Neural cell (in vitro differentiated cells): ENCODE measurements at regions not wholly inside any gene's neighbourhood (a gene's known extent, or its start where the extent isn't known, plus 50 kb on each side); places are given as distances from the start of the nearest gene placed in this dataset.

Experiments used
- H2AFZ ChIP-seq: fragments of 200-600, 300-800 bp; sonication (generic), shearing (Covaris generic); 2 replicates; pipeline ENCODE4 v1.6.0; 2014; ENCODE audit warnings: low read depth, mild to moderate bottlenecking, antibody characterized with exemption, low read length, moderate library complexity
- H3F3A ChIP-seq: fragments of 200-600 bp; shearing (Covaris generic); 2 replicates; pipeline ENCODE4 v1.6.1; 2016; ENCODE audit warnings: mild to moderate bottlenecking, moderate library complexity, mixed read lengths, antibody characterized with exemption, low read length; ENCODE audit not compliant: insufficient read depth, poor library complexity, severe bottlenecking
- H3K27ac ChIP-seq: fragments of 200-600, 300-800 bp; sonication (generic), shearing (Covaris generic); 2 replicates; pipeline ENCODE4 v1.5.1; 2014; ENCODE audit warnings: mild to moderate bottlenecking, low read length, moderate library complexity
- H3K27me3 ChIP-seq: fragments of 300-800, 200-600 bp; sonication (generic), shearing (Covaris generic); 2 replicates; pipeline ENCODE4 v1.6.0; 2014; ENCODE audit warnings: mild to moderate bottlenecking, low read depth, low read length, moderate library complexity; ENCODE audit not compliant: insufficient read depth
- H3K36me3 ChIP-seq: fragments of 300-800, 200-600 bp; sonication (generic), shearing (Covaris generic); 2 replicates; pipeline ENCODE4 v1.5.1; 2014; ENCODE audit warnings: mild to moderate bottlenecking, antibody characterized with exemption, low read length, moderate library complexity; ENCODE audit not compliant: insufficient read depth
- H3K4me2 ChIP-seq: fragments of 300-800, 200-600 bp; sonication (generic), shearing (Covaris generic); 2 replicates; pipeline ENCODE4 v1.6.0; 2014; ENCODE audit warnings: mild to moderate bottlenecking, low read length
- H3K4me3 ChIP-seq: fragments of 300-800, 200-600 bp; sonication (generic), shearing (Covaris generic); 2 replicates; pipeline ENCODE4 v1.5.1; 2014; ENCODE audit warnings: mild to moderate bottlenecking, low read length, moderate library complexity
- H3K79me2 ChIP-seq: fragments of 200-600 bp; shearing (Covaris generic); replicated peaks from 2 replicates; pipeline ENCODE4 v1.6.0; 2014; ENCODE audit warnings: mild to moderate bottlenecking, low read length, moderate library complexity; ENCODE audit not compliant: insufficient read depth
- H3K9ac ChIP-seq: fragments of 300-800, 200-600 bp; sonication (generic), shearing (Covaris generic); 2 replicates; pipeline ENCODE4 v1.6.1; 2016; ENCODE audit warnings: mild to moderate bottlenecking, low read length, mixed read lengths
- H3K9me2 ChIP-seq: fragments of 200-600 bp; shearing (Covaris generic); 2 replicates; pipeline ENCODE4 v1.6.1; 2016; ENCODE audit warnings: mild to moderate bottlenecking, low read length, mixed read lengths; ENCODE audit not compliant: insufficient read depth
- H3K9me3 ChIP-seq: fragments of 200-600, 300-800 bp; sonication (generic), shearing (Covaris generic); 2 replicates; pipeline ENCODE4 v1.6.1; 2016; ENCODE audit warnings: mild to moderate bottlenecking, mixed run types, low read length, moderate library complexity, mixed read lengths
- H4K20me1 ChIP-seq: fragments of 200-600 bp; shearing (Covaris generic); 2 replicates; pipeline ENCODE4 v1.6.1; 2016; ENCODE audit warnings: mild to moderate bottlenecking, mixed run types; ENCODE audit not compliant: insufficient read depth
- CTCF ChIP-seq: fragments of 450-650 bp; IDR thresholded peaks from 2 replicates; pipeline ENCODE4 v1.5.1; 2014; ENCODE audit warnings: antibody characterized with exemption, mild to moderate bottlenecking, moderate library complexity; ENCODE audit not compliant: poor library complexity, severe bottlenecking
- EP300 ChIP-seq: fragments of 450-650 bp; conservative IDR thresholded peaks from 2 replicates; pipeline ENCODE4 v1.6.1; 2014; ENCODE audit warnings: antibody characterized with exemption, mild to moderate bottlenecking, moderate library complexity; ENCODE audit not compliant: poor library complexity, severe bottlenecking
- EZH2 ChIP-seq: fragments of 200-600, 300-800 bp; shearing (Covaris generic), sonication (generic); IDR thresholded peaks from 2 replicates; pipeline ENCODE4 v1.6.1; 2014; ENCODE audit warnings: antibody characterized with exemption, low read length, borderline replicate concordance, mild to moderate bottlenecking; ENCODE audit not compliant: insufficient read depth, poor library complexity, severe bottlenecking
- MXI1 ChIP-seq: fragments of 450-650 bp; conservative IDR thresholded peaks from 2 replicates; pipeline ENCODE4 v1.6.1; 2014; ENCODE audit warnings: antibody characterized with exemption, mild to moderate bottlenecking; ENCODE audit not compliant: poor library complexity, severe bottlenecking
- POLR2AphosphoS5 ChIP-seq: IDR thresholded peaks from 2 replicates; pipeline ENCODE4 v1.6.1; 2012
- RAD21 ChIP-seq: fragments of 450-650 bp; conservative IDR thresholded peaks from 2 replicates; pipeline ENCODE4 v1.6.1; 2014; ENCODE audit warnings: antibody characterized with exemption, mild to moderate bottlenecking, moderate library complexity
- REST ChIP-seq: IDR thresholded peaks from 2 replicates; pipeline ENCODE4 v1.6.1; 2012; ENCODE audit warnings: borderline replicate concordance
- SMC3 ChIP-seq: fragments of 450-650 bp; conservative IDR thresholded peaks from 2 replicates; pipeline ENCODE4 v1.6.1; 2014; ENCODE audit warnings: antibody characterized with exemption, mild to moderate bottlenecking, moderate library complexity; ENCODE audit not compliant: poor library complexity
- TAF1 ChIP-seq: IDR thresholded peaks from 2 replicates; pipeline ENCODE4 v1.6.1; 2012; ENCODE audit warnings: low read depth

- H3K9me2 ChIP-seq: no peaks in the 10 kb centered on the region
- H3K9me3 ChIP-seq: no peaks in the 10 kb centered on the region
- H3K79me2 ChIP-seq: no peaks in the 10 kb centered on the region
Observed at GRCh38 chr6:50116797-50117542, 67.2 kb upstream of the DEFB112 start.

GRCh38 chr6:50120300-50120699 lies 70.6 kb upstream of the DEFB112 start:
- Histone ChIP-seq H3K27me3 (no peaks in the 10 kb centered on the region), H4K20me1 (no peaks in the 10 kb centered on the region), H3K36me3 (no peaks in the 10 kb centered on the region), H3F3A (no peaks in the 10 kb centered on the region), H3K27ac (no peak overlapping the region), H3K79me2 (no peaks in the 10 kb centered on the region), H3K9me3 (no peaks in the 10 kb centered on the region), H3K4me3 (no peak overlapping the region), H3K9ac (no peak overlapping the region), H2AFZ (no peak overlapping the region), H3K9me2 (no peaks in the 10 kb centered on the region), H3K4me2 (no peak overlapping the region)
- TF ChIP-seq REST: no peak
- TF ChIP-seq MXI1: no peak
- TF ChIP-seq EZH2: no peak
- TF ChIP-seq SMC3: no peak
- TF ChIP-seq TAF1: no peak

More at GRCh38 chr6:50116797-50117542, 67.2 kb upstream of the DEFB112 start:
- no peak overlapping the region for H3K4me2 ChIP-seq
- no peak overlapping the region for H3K4me3 ChIP-seq
- no peak overlapping the region for H3K9ac ChIP-seq
- TF ChIP-seq EZH2: no peak
- TF ChIP-seq MXI1: no peak
- TF ChIP-seq CTCF: no peak
- TF ChIP-seq SMC3: no peak
- no peak for TF ChIP-seq TAF1
- no peak for TF ChIP-seq POLR2AphosphoS5
- no peak for TF ChIP-seq EP300
- TF ChIP-seq RAD21: no peak
- no peak for TF ChIP-seq REST
- no peaks in the 10 kb centered on the region for H3K27me3 ChIP-seq
- no peak overlapping the region for H2AFZ ChIP-seq
- no peaks in the 10 kb centered on the region for H4K20me1 ChIP-seq
- no peak overlapping the region for H3K27ac ChIP-seq
- no peaks in the 10 kb centered on the region for H3K36me3 ChIP-seq
- H3F3A ChIP-seq: no peaks in the 10 kb centered on the region
